ENCODE measurements at regions not wholly inside any gene's neighbourhood (a gene's known extent, or its start where the extent isn't known, plus 50 kb on each side); places are given as distances from the start of the nearest gene placed in this dataset.

DNA sequence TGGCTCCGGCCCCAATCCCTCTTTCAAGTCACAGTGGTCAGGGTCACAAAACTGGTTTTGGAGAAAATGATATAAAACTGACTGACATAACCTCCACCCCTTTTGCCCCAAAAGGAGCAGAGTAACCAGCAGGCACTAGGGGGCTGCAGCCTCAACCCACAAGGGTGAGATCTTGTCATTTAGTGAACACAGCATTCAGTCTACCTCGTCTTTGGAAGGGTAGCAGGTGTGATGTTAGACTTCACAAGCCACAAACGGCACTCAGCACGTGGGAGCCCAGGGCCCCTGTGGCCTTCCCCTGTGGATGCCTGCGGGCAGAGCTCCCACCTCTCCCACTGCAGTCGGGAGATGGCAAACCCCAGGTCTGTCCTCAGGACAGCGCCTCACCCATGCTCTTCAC, 372.1 kb upstream of the MYT1L start:
- intact Hi-C loops (cut with micrococcal nuclease): no loop called here
- H3K27me3 Mint-ChIP-seq: no peaks in the 10 kb centered on the region
- peaks cover 2% of the 10 kb centered on the region for H3K4me1 Mint-ChIP-seq
- no peak overlapping the region for H3K9ac ChIP-seq (ENCODE audit: low read length)
- H3K9me3 ChIP-seq (ENCODE audit: control extremely low read depth in 1 of 3, control insufficient read depth in 2 of 3, insufficient read depth in 1 of 3, low read length in 2 of 3): no peaks in the 10 kb centered on the region
- H3K27ac ChIP-seq (ENCODE audit: low read length in 2 of 2): no peak overlapping the region
- ATAC-seq (ENCODE audit: low read depth): no peak
- no peaks in the 10 kb centered on the region for H3K79me2 ChIP-seq (ENCODE audit: control insufficient read depth, insufficient read depth, low read length)
- CTCF ChIA-PET: no interaction called here
- no peak overlapping the region for H3K27ac Mint-ChIP-seq
- no peak for DNase-seq
- no peaks in the 10 kb centered on the region for H3K9me3 Mint-ChIP-seq (ENCODE audit: insufficient read depth)
- no peaks in the 10 kb centered on the region for H3K36me3 ChIP-seq (replicated peaks in 1 of 2; ENCODE audit: control extremely low read depth in 1 of 2, control insufficient read depth in 1 of 2, extremely low read depth in 1 of 2, insufficient read depth in 2 of 2, low read length in 1 of 2)
- POLR2A ChIA-PET: no interaction called here
- H4K20me1 ChIP-seq (ENCODE audit: control insufficient read depth, insufficient read depth, low read length, poor library complexity, severe bottlenecking): no peaks in the 10 kb centered on the region
- H3K27me3 ChIP-seq (replicated peaks in 1 of 4; ENCODE audit: control extremely low read depth in 1 of 4, control insufficient read depth in 3 of 4, insufficient read depth in 4 of 4, low read length in 3 of 4): no peaks in the 10 kb centered on the region
- H3K4me3 ChIP-seq (ENCODE audit: control extremely low read depth in 1 of 5, extremely low read depth in 1 of 5, insufficient read depth in 1 of 5, low read depth in 2 of 5, low read length in 4 of 5): no peak overlapping the region
- no peak overlapping the region for H3K4me2 ChIP-seq (replicated peaks; ENCODE audit: low read depth, low read length, poor library complexity, severe bottlenecking)
- no peaks in the 10 kb centered on the region for H3K4me1 ChIP-seq (ENCODE audit: control insufficient read depth in 2 of 2, insufficient read depth in 2 of 2, low read length in 2 of 2)
- H2AFZ ChIP-seq (ENCODE audit: insufficient read depth, low read depth, low read length, poor library complexity, severe bottlenecking): no peak overlapping the region
- TF ChIP-seq CTCF (IDR thresholded peaks at IDR 0.05) (no peak), EZH2 (IDR thresholded peaks at IDR 0.05; ENCODE audit: borderline replicate concordance, insufficient read depth, low read depth, low read length, poor library complexity, severe bottlenecking) (no peak)
- WGBS (ENCODE audit: insufficient coverage): 71% methylated on average over 5 of the region's 7 CpGs
- H3K4me3 Mint-ChIP-seq: no peak overlapping the region

- ATAC-seq (ENCODE audit: low read depth) (no peak), DNase-seq (no peak)
- no peaks in the 10 kb centered on the region for H3K79me2 ChIP-seq (ENCODE audit: control insufficient read depth, insufficient read depth, low read length)
- no peaks in the 10 kb centered on the region for H3K9me3 ChIP-seq (ENCODE audit: control extremely low read depth in 1 of 3, control insufficient read depth in 2 of 3, insufficient read depth in 1 of 3, low read length in 2 of 3)
- no peaks in the 10 kb centered on the region for H3K27me3 ChIP-seq (replicated peaks in 1 of 4; ENCODE audit: control extremely low read depth in 1 of 4, control insufficient read depth in 3 of 4, insufficient read depth in 4 of 4, low read length in 3 of 4)
- no peak overlapping the region for H3K27ac Mint-ChIP-seq
- TF ChIP-seq EZH2 (IDR thresholded peaks at IDR 0.05; ENCODE audit: borderline replicate concordance, insufficient read depth, low read depth, low read length, poor library complexity, severe bottlenecking): no peak
- no peak for TF ChIP-seq CTCF (IDR thresholded peaks at IDR 0.05)
- H3K27me3 Mint-ChIP-seq: no peaks in the 10 kb centered on the region
- no peaks in the 10 kb centered on the region for H3K4me1 ChIP-seq (ENCODE audit: control insufficient read depth in 2 of 2, insufficient read depth in 2 of 2, low read length in 2 of 2)
- 84% methylated on average over 8 of the region's 9 CpGs for WGBS (ENCODE audit: insufficient coverage)
- no peaks in the 10 kb centered on the region for H3K9me3 Mint-ChIP-seq (ENCODE audit: insufficient read depth)
- POLR2A ChIA-PET: no interaction called here
- no peak overlapping the region for H3K4me3 ChIP-seq (ENCODE audit: control extremely low read depth in 1 of 5, extremely low read depth in 1 of 5, insufficient read depth in 1 of 5, low read depth in 2 of 5, low read length in 4 of 5)
- H3K4me2 ChIP-seq (replicated peaks; ENCODE audit: low read depth, low read length, poor library complexity, severe bottlenecking): no peak overlapping the region
- no peaks in the 10 kb centered on the region for H4K20me1 ChIP-seq (ENCODE audit: control insufficient read depth, insufficient read depth, low read length, poor library complexity, severe bottlenecking)
- CTCF ChIA-PET: no interaction called here
- intact Hi-C loops (cut with micrococcal nuclease): no loop called here
- H2AFZ ChIP-seq (ENCODE audit: insufficient read depth, low read depth, low read length, poor library complexity, severe bottlenecking): no peak overlapping the region
- H3K36me3 ChIP-seq (replicated peaks in 1 of 2; ENCODE audit: control extremely low read depth in 1 of 2, control insufficient read depth in 1 of 2, extremely low read depth in 1 of 2, insufficient read depth in 2 of 2, low read length in 1 of 2): no peaks in the 10 kb centered on the region
- no peak overlapping the region for H3K9ac ChIP-seq (ENCODE audit: low read length)
- no peak overlapping the region for H3K4me3 Mint-ChIP-seq
- H3K4me1 Mint-ChIP-seq: peaks cover under 1% of the 10 kb centered on the region
- H3K27ac ChIP-seq (ENCODE audit: low read length in 2 of 2): no peak overlapping the region
These were observed 371.3 kb upstream of the MYT1L start for GRCh38 chr2:2702385-2702784.
